Esophagus mucosa (tissue), 1 donor: ENCODE measurements at regions not wholly inside any gene's neighbourhood (a gene's known extent, or its start where the extent isn't known, plus 50 kb on each side); places are given as distances from the start of the nearest gene placed in this dataset.

Experiments used
- ATAC-seq: fragments of 200-7000 bp; cut with Tn5 transposase; one replicate; pipeline ENCODE4 v1.9.1; 2020
- donor health status: DM: yes; HTN: yes; CAD: no.

GRCh38 chr16:65195998-65196397, 74.1 kb upstream of the CDH11 start:
- ATAC-seq, result no peak

GRCh38 chr16:65185241-65185778, 63.4 kb upstream of the CDH11 start:
- ATAC-seq, result no peak

- ATAC-seq, result no peak
Measured at GRCh38 chr16:65181071-65181561, 59.3 kb upstream of the CDH11 start.

- no peak for ATAC-seq
Measured at GRCh38 chr16:65178151-65178550, 56.3 kb upstream of the CDH11 start.

- no peak for ATAC-seq
Measured at GRCh38 chr16:65176603-65177002, 54.7 kb upstream of the CDH11 start.

- no peak for ATAC-seq
Measured at GRCh38 chr16:65172356-65172755, 50.5 kb upstream of the CDH11 start.
